GM12873 (cell line): ENCODE measurements at regions not wholly inside any gene's neighbourhood (a gene's known extent, or its start where the extent isn't known, plus 50 kb on each side); places are given as distances from the start of the nearest gene placed in this dataset.

Source experiments
- TF ChIP-seq, protein P1 (sequence below): IDR thresholded peaks from 2 replicates; pipeline ENCODE4 v1.5.1; 2012; ENCODE audit warnings: low read depth, mild to moderate bottlenecking, moderate library complexity, low read length, control low read depth; ENCODE audit not compliant: insufficient read depth; ENCODE audit errors: missing control alignments

DNA sequence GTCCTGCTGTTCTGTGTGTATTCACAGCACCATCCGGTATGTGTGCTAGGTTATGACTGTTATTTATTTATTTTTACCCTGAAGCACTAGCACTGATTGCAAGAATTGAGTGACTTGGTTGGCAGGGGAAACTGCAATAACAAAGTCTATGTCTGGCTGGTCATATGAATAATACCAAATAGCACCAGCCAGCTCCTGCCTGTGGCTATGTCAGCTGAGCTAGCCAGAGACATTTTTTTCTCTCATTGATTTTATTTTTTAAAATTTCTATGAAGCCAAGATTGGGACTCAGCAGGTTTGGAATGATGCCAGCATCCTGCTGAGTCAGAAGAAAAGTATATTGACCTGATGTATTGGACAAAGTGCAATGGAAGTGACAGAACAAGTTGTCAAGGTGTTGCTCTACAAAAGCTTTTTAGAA is 188.5 kb upstream of the CDH2 start:
- TF ChIP-seq, protein P1, sequence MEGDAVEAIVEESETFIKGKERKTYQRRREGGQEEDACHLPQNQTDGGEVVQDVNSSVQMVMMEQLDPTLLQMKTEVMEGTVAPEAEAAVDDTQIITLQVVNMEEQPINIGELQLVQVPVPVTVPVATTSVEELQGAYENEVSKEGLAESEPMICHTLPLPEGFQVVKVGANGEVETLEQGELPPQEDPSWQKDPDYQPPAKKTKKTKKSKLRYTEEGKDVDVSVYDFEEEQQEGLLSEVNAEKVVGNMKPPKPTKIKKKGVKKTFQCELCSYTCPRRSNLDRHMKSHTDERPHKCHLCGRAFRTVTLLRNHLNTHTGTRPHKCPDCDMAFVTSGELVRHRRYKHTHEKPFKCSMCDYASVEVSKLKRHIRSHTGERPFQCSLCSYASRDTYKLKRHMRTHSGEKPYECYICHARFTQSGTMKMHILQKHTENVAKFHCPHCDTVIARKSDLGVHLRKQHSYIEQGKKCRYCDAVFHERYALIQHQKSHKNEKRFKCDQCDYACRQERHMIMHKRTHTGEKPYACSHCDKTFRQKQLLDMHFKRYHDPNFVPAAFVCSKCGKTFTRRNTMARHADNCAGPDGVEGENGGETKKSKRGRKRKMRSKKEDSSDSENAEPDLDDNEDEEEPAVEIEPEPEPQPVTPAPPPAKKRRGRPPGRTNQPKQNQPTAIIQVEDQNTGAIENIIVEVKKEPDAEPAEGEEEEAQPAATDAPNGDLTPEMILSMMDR = no peak

DNA sequence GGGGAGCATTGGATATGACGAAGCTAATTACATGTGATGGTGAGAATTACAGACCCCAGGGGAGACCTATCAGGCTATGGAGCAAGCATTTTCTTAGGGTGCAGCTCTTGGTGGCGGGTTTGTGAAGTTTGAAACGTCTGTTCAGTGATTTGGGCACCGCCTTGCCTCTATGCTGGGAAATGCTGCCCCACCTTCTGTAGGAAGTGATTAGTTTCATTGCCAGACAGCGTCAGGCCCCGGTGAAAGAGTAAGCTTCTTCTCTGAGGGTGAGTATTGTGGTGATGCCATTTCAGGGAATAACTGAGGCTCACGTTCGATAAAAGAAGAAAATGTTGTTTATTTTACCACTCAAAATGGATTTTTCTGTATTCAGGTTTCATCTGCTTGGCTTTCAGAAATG is 186.2 kb upstream of the CDH2 start:
- TF ChIP-seq, protein P1 = no peak

DNA sequence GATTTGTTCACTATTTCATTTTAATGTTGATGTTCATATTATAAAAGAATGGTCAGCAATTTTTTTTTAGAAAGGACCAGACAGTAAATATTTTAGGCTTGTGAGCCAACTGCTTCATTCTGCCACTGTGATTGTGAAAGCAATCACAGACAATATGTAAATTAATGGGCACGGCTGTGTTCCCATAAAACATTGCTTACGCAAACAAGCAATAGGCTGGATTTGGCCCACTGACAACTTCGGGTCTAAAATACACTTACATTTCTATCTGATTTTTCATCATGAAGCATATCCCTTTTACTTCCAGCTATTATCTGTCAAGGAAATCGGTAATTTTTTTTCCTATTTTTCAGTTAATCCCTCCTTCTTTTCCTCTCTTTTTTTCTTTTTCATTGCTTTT is 182.2 kb upstream of the CDH2 start:
- TF ChIP-seq, protein P1 = no peak

DNA sequence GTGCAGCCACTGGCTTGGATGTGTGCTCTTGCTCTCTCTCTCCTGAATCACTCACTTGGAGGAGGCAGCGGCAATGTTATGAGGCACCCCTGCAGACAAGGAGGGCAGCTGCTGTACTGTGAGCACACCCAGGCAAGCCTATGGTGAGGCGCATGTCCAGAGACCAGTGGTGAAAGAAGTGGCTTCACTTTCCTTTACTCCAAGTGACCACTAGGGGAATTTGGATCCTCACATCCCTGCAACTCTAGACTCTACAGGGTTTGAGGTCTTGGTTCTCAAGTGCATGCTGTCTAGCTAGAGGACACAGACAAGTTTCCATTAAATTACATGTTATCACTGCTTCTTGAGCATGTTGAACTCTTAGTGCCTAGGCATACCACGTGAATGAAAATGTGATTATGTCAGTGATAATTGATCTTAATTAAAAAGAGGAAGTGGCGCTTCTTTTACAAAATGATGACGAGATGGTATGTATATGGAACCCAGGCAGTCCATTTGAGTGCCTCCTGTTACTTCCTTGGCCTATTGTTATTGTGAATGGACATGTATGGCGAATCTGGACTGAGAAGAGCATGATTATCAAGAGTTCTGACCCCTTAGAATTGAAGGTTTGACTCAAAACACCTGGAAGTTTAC is 181.0 kb upstream of the CDH2 start:
- TF ChIP-seq, protein P1 = peak; percentile 15

DNA sequence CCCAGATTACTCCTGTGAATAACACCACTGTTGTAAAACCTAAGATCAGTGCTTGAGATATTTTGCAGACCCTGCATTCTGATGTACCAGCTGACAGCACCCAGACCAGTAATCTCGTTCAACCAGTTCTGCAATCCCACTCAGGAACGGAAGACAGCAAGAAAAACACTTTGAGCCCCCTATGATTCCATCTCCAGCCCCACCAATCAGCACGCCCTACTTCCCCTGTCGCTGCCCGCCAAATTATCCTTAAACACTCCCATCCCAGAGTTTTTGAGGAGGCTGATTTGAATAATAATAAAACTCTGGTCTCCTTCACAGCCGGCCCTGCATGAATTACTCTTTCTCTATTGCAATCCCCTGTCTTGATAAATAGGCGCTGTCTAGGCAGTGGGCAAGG is 173.9 kb upstream of the CDH2 start:
- TF ChIP-seq, protein P1 = no peak

DNA sequence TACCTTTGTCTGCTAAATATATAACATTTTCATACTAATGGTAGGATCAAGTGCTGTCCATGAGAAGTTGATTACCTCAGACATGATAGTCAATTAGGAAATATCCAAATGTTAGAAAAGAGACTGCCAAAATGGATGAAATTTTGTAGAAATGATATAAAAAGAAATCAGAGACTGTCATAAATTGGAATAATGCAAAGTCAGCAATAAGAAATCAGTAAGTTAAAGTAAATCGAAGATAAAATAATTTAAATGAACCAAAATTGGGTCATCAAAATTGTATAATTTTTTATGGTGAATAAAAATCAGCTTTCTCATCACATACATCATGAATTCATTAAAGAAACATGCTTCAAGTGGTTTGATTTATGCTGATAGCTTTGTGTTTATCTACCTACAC is 165.3 kb upstream of the CDH2 start:
- TF ChIP-seq, protein P1 = no peak

DNA sequence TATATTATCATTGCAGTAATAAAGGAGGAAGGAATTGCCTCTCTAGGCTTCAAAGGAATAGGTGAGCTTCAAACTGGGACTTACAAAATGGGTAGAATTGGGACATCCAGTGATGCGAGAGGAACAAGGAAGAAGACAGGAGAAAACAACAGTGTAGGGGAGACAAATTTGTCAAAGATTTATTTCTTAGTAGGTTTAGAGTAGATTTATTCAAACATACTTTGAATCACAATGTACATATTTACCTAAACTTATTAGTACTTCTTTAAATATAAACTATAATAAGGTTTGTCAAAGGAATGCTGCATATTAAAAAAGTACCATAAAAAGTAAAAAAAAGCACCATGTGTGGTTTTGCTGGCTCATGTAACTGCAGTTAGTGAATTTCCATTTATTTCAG is 161.4 kb upstream of the CDH2 start:
- TF ChIP-seq, protein P1 = no peak
